ENCODE measurements at regions not wholly inside any gene's neighbourhood (a gene's known extent, or its start where the extent isn't known, plus 50 kb on each side); places are given as distances from the start of the nearest gene placed in this dataset.

- no peak for DNase-seq (ENCODE audit: low spot score)
- Histone ChIP-seq H3K36me3 (ENCODE audit: insufficient read depth, low read length) (no peaks in the 10 kb centered on the region), H3K9me2 (ENCODE audit: insufficient read depth, low read length) (no peaks in the 10 kb centered on the region), H3K9me3 (ENCODE audit: low read length) (no peaks in the 10 kb centered on the region), H3K4me2 (ENCODE audit: low read length) (no peak overlapping the region), H2AFZ (ENCODE audit: low read length) (no peak overlapping the region), H4K20me1 (ENCODE audit: insufficient read depth, low read length) (no peaks in the 10 kb centered on the region), H3K27ac (ENCODE audit: low read depth, low read length, poor library complexity, severe bottlenecking) (no peak overlapping the region), H3K4me1 (ENCODE audit: insufficient read depth, low read length, poor library complexity, severe bottlenecking) (no peaks in the 10 kb centered on the region), H3K4me3 (ENCODE audit: low read depth, low read length, poor library complexity, severe bottlenecking) (no peak overlapping the region), H3K79me2 (ENCODE audit: insufficient read depth, low read depth, low read length) (no peaks in the 10 kb centered on the region)
- TF ChIP-seq EZH2phosphoT487 (IDR thresholded peaks at IDR 0.05; ENCODE audit: borderline replicate concordance, low read depth, low read length) (no peak), CTCF (conservative IDR thresholded peaks at IDR 0.05; ENCODE audit: low read length) (no peak)
- CTCF ChIA-PET (ENCODE audit: unreplicated experiment), result no interaction called here
- intact Hi-C loops (cut with micrococcal nuclease; ENCODE audit: unreplicated experiment), result no loop called here
- POLR2A ChIA-PET, result no interaction called here
- no TSS peak for BruUV-seq (replicated peaks)
These were observed 440.4 kb upstream of the MAP2 start for GRCh38 chr2:208983486-208983885.

- Histone ChIP-seq H3K4me1 (ENCODE audit: insufficient read depth, low read length, poor library complexity, severe bottlenecking) (no peaks in the 10 kb centered on the region), H3K4me3 (ENCODE audit: low read depth, low read length, poor library complexity, severe bottlenecking) (no peak overlapping the region), H3K4me2 (ENCODE audit: low read length) (no peak overlapping the region), H3K9me3 (ENCODE audit: low read length) (no peaks in the 10 kb centered on the region), H3K79me2 (ENCODE audit: insufficient read depth, low read depth, low read length) (no peaks in the 10 kb centered on the region), H3K9me2 (ENCODE audit: insufficient read depth, low read length) (no peaks in the 10 kb centered on the region), H2AFZ (ENCODE audit: low read length) (no peak overlapping the region), H4K20me1 (ENCODE audit: insufficient read depth, low read length) (no peaks in the 10 kb centered on the region), H3K36me3 (ENCODE audit: insufficient read depth, low read length) (no peaks in the 10 kb centered on the region), H3K27ac (ENCODE audit: low read depth, low read length, poor library complexity, severe bottlenecking) (no peak overlapping the region)
- ChIA-PET POLR2A (no interaction called here), CTCF (ENCODE audit: unreplicated experiment) (no interaction called here)
- TF ChIP-seq EZH2phosphoT487 (IDR thresholded peaks at IDR 0.05; ENCODE audit: borderline replicate concordance, low read depth, low read length) (no peak), CTCF (conservative IDR thresholded peaks at IDR 0.05; ENCODE audit: low read length) (no peak)
- intact Hi-C loops (cut with micrococcal nuclease; ENCODE audit: unreplicated experiment), result no loop called here
- DNase-seq (ENCODE audit: low spot score), result no peak
- no TSS peak for BruUV-seq (replicated peaks)
These were observed 439.3 kb upstream of the MAP2 start for GRCh38 chr2:208984376-208985090.

- BruUV-seq (replicated peaks), result no TSS peak
- Histone ChIP-seq H3K36me3 (ENCODE audit: insufficient read depth, low read length) (no peaks in the 10 kb centered on the region), H2AFZ (ENCODE audit: low read length) (no peak overlapping the region), H3K4me1 (ENCODE audit: insufficient read depth, low read length, poor library complexity, severe bottlenecking) (no peaks in the 10 kb centered on the region), H3K9me3 (ENCODE audit: low read length) (no peaks in the 10 kb centered on the region), H3K79me2 (ENCODE audit: insufficient read depth, low read depth, low read length) (no peaks in the 10 kb centered on the region), H3K4me3 (ENCODE audit: low read depth, low read length, poor library complexity, severe bottlenecking) (no peak overlapping the region), H3K4me2 (ENCODE audit: low read length) (no peak overlapping the region), H3K27ac (ENCODE audit: low read depth, low read length, poor library complexity, severe bottlenecking) (no peak overlapping the region), H3K9me2 (ENCODE audit: insufficient read depth, low read length) (no peaks in the 10 kb centered on the region), H4K20me1 (ENCODE audit: insufficient read depth, low read length) (no peaks in the 10 kb centered on the region)
- TF ChIP-seq CTCF (conservative IDR thresholded peaks at IDR 0.05; ENCODE audit: low read length) (no peak), EZH2phosphoT487 (IDR thresholded peaks at IDR 0.05; ENCODE audit: borderline replicate concordance, low read depth, low read length) (no peak)
- CTCF ChIA-PET (ENCODE audit: unreplicated experiment), result no interaction called here
- intact Hi-C loops (cut with micrococcal nuclease; ENCODE audit: unreplicated experiment), result no loop called here
- DNase-seq (ENCODE audit: low spot score), result no peak
- POLR2A ChIA-PET, result no interaction called here
These were observed 438.2 kb upstream of the MAP2 start for GRCh38 chr2:208985644-208986043.
